H1 (cell line): ENCODE measurements at regions not wholly inside any gene's neighbourhood (a gene's known extent, or its start where the extent isn't known, plus 50 kb on each side); places are given as distances from the start of the nearest gene placed in this dataset.

Source experiments
- CTCF ChIA-PET: fragments of 300-600 bp; sonication (Branson Sonifier 250); formaldehyde crosslinking; loops from one replicate; lab custom pipeline; 2021; ENCODE audit not compliant: partially characterized antibody; lab: Charles Lee
- POLR2A ChIA-PET: fragments of 300-600 bp; sonication (Branson Sonifier 250); formaldehyde crosslinking; loops from one replicate; lab custom pipeline; 2021; ENCODE audit warnings: inconsistent platforms; ENCODE audit not compliant: partially characterized antibody; lab: Charles Lee
- DNase-seq, 2 experiments: peaks; one replicate each; pipeline versions ENCODE4 v3.0.0 to v3.0.0-alpha.2; 2010 to 2022; ENCODE audit warnings: low spot score in 2 of 2, low read depth in 1 of 2, mixed read lengths in 1 of 2
- FAIRE-seq: peaks from 2 replicates; lab custom pipeline; 2011; peaks lifted over from hg19 to GRCh38; lab: Jason Lieb, UNC
- H2AFZ ChIP-seq: 2 replicates; pipeline ENCODE4 v1.8.1; 2012; ENCODE audit warnings: low read length, inconsistent platforms
- H2AK5ac ChIP-seq: 2 replicates; pipeline ENCODE4 v1.6.1; 2013; ENCODE audit warnings: low read depth, low read length
- H2BK120ac ChIP-seq: replicated peaks from 2 replicates; pipeline ENCODE3; 2013; ENCODE audit warnings: low read depth, low read length, inconsistent platforms
- H2BK12ac ChIP-seq: 2 replicates; pipeline ENCODE4 v1.6.1; 2013; ENCODE audit warnings: low read depth, low read length
- H2BK15ac ChIP-seq: 2 replicates; pipeline ENCODE4 v1.6.1; 2013; ENCODE audit warnings: low read length
- H2BK20ac ChIP-seq: 2 replicates; pipeline ENCODE4 v1.6.1; 2013; ENCODE audit warnings: low read length
- H2BK5ac ChIP-seq: 2 replicates; pipeline ENCODE4 v1.6.1; 2013; ENCODE audit warnings: low read depth, low read length
- H3K14ac ChIP-seq: 2 replicates; pipeline ENCODE4 v1.6.1; 2013; ENCODE audit warnings: inconsistent platforms; ENCODE audit not compliant: insufficient read length
- H3K18ac ChIP-seq: 2 replicates; pipeline ENCODE4 v1.6.1; 2013; ENCODE audit warnings: low read length; ENCODE audit errors: extremely low read depth
- H3K23ac ChIP-seq: 2 replicates; pipeline ENCODE4 v1.6.1; 2013; ENCODE audit warnings: inconsistent platforms; ENCODE audit not compliant: insufficient read length
- H3K23me2 ChIP-seq: 2 replicates; pipeline ENCODE4 v1.6.1; 2013; ENCODE audit warnings: low read depth, low read length
- H3K27ac ChIP-seq: 2 replicates; pipeline ENCODE4 v1.6.1; 2011; ENCODE audit warnings: low read depth, low read length, inconsistent platforms
- H3K27me3 ChIP-seq, 4 experiments: replicated peaks in 1 of 4; 1 replicate in 1 of 4; 2 replicates in 3 of 4; pipeline versions ENCODE4 v1.6.1 to v1.8.1; 2011 to 2013; ENCODE audit warnings: low read length in 3 of 4, mild to moderate bottlenecking in 3 of 4, inconsistent platforms in 2 of 4, mixed read lengths in 2 of 4, moderate library complexity in 1 of 4; ENCODE audit not compliant: control insufficient read depth in 3 of 4, insufficient read depth in 3 of 4; ENCODE audit errors: extremely low read depth in 1 of 4
- H3K36me3 ChIP-seq, 4 experiments: 2 replicates each; pipeline versions ENCODE4 v1.6.1 to v1.8.1; 2011 to 2013; ENCODE audit warnings: mild to moderate bottlenecking in 4 of 4, low read length in 3 of 4, moderate library complexity in 2 of 4, control low read depth in 1 of 4, inconsistent platforms in 1 of 4; ENCODE audit not compliant: insufficient read depth in 4 of 4, control insufficient read depth in 2 of 4
- H3K4ac ChIP-seq: replicated peaks from 2 replicates; pipeline ENCODE3; 2013; ENCODE audit warnings: low read length, low read depth, mixed read lengths, inconsistent platforms; ENCODE audit not compliant: insufficient read length
- H3K4me1 ChIP-seq, 4 experiments: replicated peaks in 1 of 4; 1 replicate in 1 of 4; 2 replicates in 3 of 4; pipeline versions ENCODE4 v1.6.1 to v1.8.1; 2011 to 2013; ENCODE audit warnings: low read length in 3 of 4, inconsistent platforms in 2 of 4, mixed read lengths in 1 of 4; ENCODE audit not compliant: insufficient read depth in 4 of 4, control insufficient read depth in 3 of 4
- H3K4me2 ChIP-seq, 2 experiments: 2 replicates each; pipeline versions ENCODE4 v1.6.1 to v1.8.1; 2011 to 2013; ENCODE audit warnings: low read depth in 2 of 2, low read length in 2 of 2, control low read depth in 1 of 2, inconsistent platforms in 1 of 2, mild to moderate bottlenecking in 1 of 2; ENCODE audit not compliant: insufficient read depth in 1 of 2
- H3K4me3 ChIP-seq, 4 experiments: fragments of 200-600, 300-600 bp in 1 of 4; sonication (generic), shearing (Covaris generic), sonication (Bioruptor Twin) in 1 of 4; 2 replicates each; pipeline versions ENCODE4 v1.5.1 to v1.8.1; 2011 to 2016; ENCODE audit warnings: low read length in 4 of 4, low read depth in 3 of 4, control low read depth in 2 of 4, inconsistent platforms in 2 of 4, mild to moderate bottlenecking in 2 of 4, mixed read lengths in 1 of 4, moderate library complexity in 1 of 4; ENCODE audit not compliant: insufficient read depth in 2 of 4; ENCODE audit errors: extremely low read depth in 1 of 4
- H3K56ac ChIP-seq: replicated peaks from 2 replicates; pipeline ENCODE3; 2013; ENCODE audit warnings: low read depth, mild to moderate bottlenecking, mixed read lengths, low read length, inconsistent platforms; ENCODE audit not compliant: insufficient read length
- H3K79me1 ChIP-seq: 2 replicates; pipeline ENCODE4 v1.6.1; 2013; ENCODE audit warnings: low read depth, low read length, control low read depth
- H3K79me2 ChIP-seq, 2 experiments: 2 replicates each; pipeline versions ENCODE4 v1.6.1 to v1.8.1; 2012 to 2013; ENCODE audit warnings: low read length in 2 of 2, mild to moderate bottlenecking in 2 of 2, inconsistent platforms in 1 of 2; ENCODE audit not compliant: insufficient read depth in 2 of 2, control insufficient read depth in 1 of 2
- H3K9ac ChIP-seq, 4 experiments: replicated peaks in 1 of 4; 1 replicate in 1 of 4; 2 replicates in 3 of 4; pipeline versions ENCODE4 v1.6.1 to v1.8.1; 2011 to 2013; ENCODE audit warnings: low read depth in 3 of 4, low read length in 3 of 4, control low read depth in 2 of 4, mild to moderate bottlenecking in 2 of 4, moderate library complexity in 2 of 4, inconsistent platforms in 1 of 4; ENCODE audit errors: extremely low read depth in 1 of 4
- H3K9me3 ChIP-seq, 2 experiments: 2 replicates each; pipeline versions ENCODE4 v1.6.1 to v1.8.1; 2012 to 2013; ENCODE audit warnings: mild to moderate bottlenecking in 2 of 2, moderate library complexity in 2 of 2, control low read depth in 1 of 2, inconsistent platforms in 1 of 2, low read depth in 1 of 2, low read length in 1 of 2, mixed read lengths in 1 of 2; ENCODE audit not compliant: insufficient read depth in 2 of 2
- H4K20me1 ChIP-seq, 2 experiments: replicated peaks in 1 of 2; 2 replicates each; pipeline versions ENCODE3 to v1.8.1; 2011 to 2013; ENCODE audit warnings: inconsistent platforms in 2 of 2, low read length in 2 of 2, mild to moderate bottlenecking in 1 of 2; ENCODE audit not compliant: insufficient read depth in 2 of 2, control insufficient read depth in 1 of 2
- H4K5ac ChIP-seq: 2 replicates; pipeline ENCODE4 v1.6.1; 2013; ENCODE audit warnings: low read length, low read depth, mixed read lengths, inconsistent platforms; ENCODE audit not compliant: insufficient read length
- H4K8ac ChIP-seq: 2 replicates; pipeline ENCODE4 v1.8.0; 2013; ENCODE audit warnings: mild to moderate bottlenecking, moderate library complexity, low read length, inconsistent platforms; ENCODE audit not compliant: insufficient read depth; ENCODE audit errors: extremely low read depth
- H4K91ac ChIP-seq: replicated peaks from 2 replicates; pipeline ENCODE3; 2013; ENCODE audit warnings: low read length, mixed read lengths, inconsistent platforms; ENCODE audit not compliant: insufficient read length
- BACH1 ChIP-seq: IDR thresholded peaks from 2 replicates; pipeline ENCODE4 v1.6.1; 2012; ENCODE audit warnings: low read length, improper control_type of control experiment
- BRCA1 ChIP-seq: IDR thresholded peaks from 2 replicates; pipeline ENCODE4 v1.6.1; 2012; ENCODE audit warnings: low read depth, low read length, improper control_type of control experiment
- FOSL1 ChIP-seq: IDR thresholded peaks from 2 replicates; pipeline ENCODE4 v1.6.1; 2011; ENCODE audit warnings: mild to moderate bottlenecking, low read depth, low read length, moderate library complexity; ENCODE audit not compliant: insufficient read depth
- RAD21 ChIP-seq, 2 experiments: IDR thresholded peaks in 1 of 2; conservative IDR thresholded peaks in 1 of 2; 2 replicates each; pipeline ENCODE4 v1.6.1; 2011; ENCODE audit warnings: low read depth in 2 of 2, low read length in 2 of 2, improper control_type of control experiment in 1 of 2, inconsistent platforms in 1 of 2, mild to moderate bottlenecking in 1 of 2, moderate library complexity in 1 of 2
- RXRA ChIP-seq: IDR thresholded peaks from 2 replicates; pipeline ENCODE4 v1.6.1; 2011; ENCODE audit warnings: low read depth, mild to moderate bottlenecking, low read length, moderate library complexity; ENCODE audit not compliant: insufficient read depth
- SAP30 ChIP-seq: fragments of 300-600 bp; sonication (generic); IDR thresholded peaks from 2 replicates; pipeline ENCODE4 v1.7.1; 2012; ENCODE audit warnings: low read length, moderate library complexity, mild to moderate bottlenecking, inconsistent platforms; ENCODE audit not compliant: insufficient read depth, insufficient replicate concordance
- TAF7 ChIP-seq: optimal IDR thresholded peaks from 2 replicates; pipeline ENCODE3; 2011; ENCODE audit warnings: low read depth, mild to moderate bottlenecking, inconsistent platforms, low read length, moderate library complexity, borderline replicate concordance
- ZNF274 ChIP-seq: IDR thresholded peaks from 2 replicates; pipeline ENCODE4 v1.7.0; 2012; ENCODE audit warnings: low read length, borderline replicate concordance; ENCODE audit errors: extremely low read depth
- WGBS, 2 experiments: shearing (Covaris generic) in 1 of 2; methylation state at CpG; one replicate each; pipeline versions ENCODE4 v1.1.6 to v1.1.7; 2013 to 2015; ENCODE audit warnings: low lambda C conversion rate in 2 of 2, mixed read lengths in 2 of 2, inconsistent platforms in 1 of 2, low coverage in 1 of 2, missing lambda C conversion rate in 1 of 2; ENCODE audit not compliant: insufficient replicate concordance in 2 of 2, insufficient coverage in 1 of 2, insufficient read length in 1 of 2; ENCODE audit errors: extremely low coverage in 1 of 2, missing lambda C conversion rate in 1 of 2; 5-methylcytosine and 5-hydroxymethylcytosine counted together
- TF ChIP-seq, protein P1 (sequence below), 3 experiments: IDR thresholded peaks; 1 replicate in 2 of 3; 2 replicates in 1 of 3; pipeline versions ENCODE4 v1.5.1 to v1.6.1; 2011; ENCODE audit warnings: low read length in 3 of 3, mild to moderate bottlenecking in 3 of 3, inconsistent platforms in 2 of 3, low read depth in 1 of 3, moderate library complexity in 1 of 3; ENCODE audit not compliant: insufficient read depth in 1 of 3; ENCODE audit errors: control extremely low read depth in 1 of 3

DNA sequence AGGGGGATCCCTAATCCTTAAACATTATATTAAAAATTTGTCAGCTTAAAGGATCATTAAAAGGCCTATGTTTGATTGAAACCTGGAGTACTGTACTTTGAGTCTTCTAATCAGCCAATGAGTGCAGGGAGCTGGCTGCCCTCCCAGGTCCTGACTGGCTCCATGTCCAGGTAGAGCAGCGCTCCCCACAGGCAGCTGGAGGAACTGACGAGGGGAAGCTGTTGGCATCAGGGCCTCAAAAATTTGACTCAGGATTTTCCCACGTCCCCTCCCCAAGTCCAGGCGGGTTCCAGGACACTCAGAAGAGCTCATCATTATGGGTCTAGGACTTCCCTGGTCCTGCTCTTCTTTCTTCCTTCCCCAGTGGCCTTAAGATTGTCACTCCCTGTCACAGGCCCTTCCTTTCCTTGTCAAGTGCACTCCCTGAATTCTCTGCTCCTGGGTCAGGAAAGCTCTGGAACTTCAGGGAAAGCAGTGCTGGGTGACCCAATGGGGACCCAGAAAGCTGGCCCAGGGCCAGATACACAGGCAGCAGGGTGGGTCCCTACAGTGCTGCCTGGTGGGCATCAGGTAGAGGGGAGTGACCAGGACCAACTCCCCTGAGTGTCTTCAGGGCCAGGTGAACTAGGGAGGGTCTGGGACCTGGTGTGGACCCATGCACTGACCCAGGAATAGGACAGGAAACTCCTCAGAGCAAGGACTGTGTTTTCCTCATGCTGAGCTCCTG, 65.5 kb downstream of the GGTLC2 start:
- H2AFZ ChIP-seq = no peak overlapping the region
- no peak overlapping the region for H2BK5ac ChIP-seq
- DNase-seq (peak in 1 of 2 experiments; percentile 87), FAIRE-seq (no peak)
- H4K20me1 ChIP-seq = no peaks in the 10 kb centered on the region
- POLR2A ChIA-PET = no interaction called here
- no peak overlapping the region for H4K91ac ChIP-seq
- H3K79me2 ChIP-seq = no peaks in the 10 kb centered on the region
- no peaks in the 10 kb centered on the region for H3K79me1 ChIP-seq
- no peak overlapping the region for H2BK15ac ChIP-seq
- WGBS, 2 experiments = 46% methylated on average over 4 of the region's 4 CpGs; no CpG with 5 or more reads in 1 of the 2 experiments
- no peak overlapping the region for H3K4me2 ChIP-seq
- no peak overlapping the region for H3K56ac ChIP-seq
- H3K14ac ChIP-seq = no peak overlapping the region
- no peaks in the 10 kb centered on the region for H3K4me1 ChIP-seq
- no peak overlapping the region for H2BK120ac ChIP-seq
- no peak overlapping the region for H3K4me3 ChIP-seq
- no peak overlapping the region for H2BK12ac ChIP-seq
- no peak overlapping the region for H3K23ac ChIP-seq
- no peak overlapping the region for H4K8ac ChIP-seq
- no peak overlapping the region for H2BK20ac ChIP-seq
- no peak overlapping the region for H2AK5ac ChIP-seq
- H3K18ac ChIP-seq = no peak overlapping the region
- no peaks in the 10 kb centered on the region for H3K23me2 ChIP-seq
- no peak overlapping the region for H4K5ac ChIP-seq
- H3K27me3 ChIP-seq = peaks cover 14 to 59% (median 33%) of the 10 kb centered on the region in 4 experiments
- no peak overlapping the region for H3K9ac ChIP-seq
- no peaks in the 10 kb centered on the region for H3K36me3 ChIP-seq
- peaks cover 26 to 51% of the 10 kb centered on the region in 2 experiments; a peak in 3 of 4 replicates for H3K9me3 ChIP-seq
- no peak overlapping the region for H3K4ac ChIP-seq
- no peak overlapping the region for H3K27ac ChIP-seq
- CTCF ChIA-PET = interaction anchor here (0.6 to 1.5 kb wide), 9 partner anchors 18 to 296 kb away, joined by 3 to 5 read pairs (median 3); no protein-coding TSS in a partner anchor
- no peak for TF ChIP-seq FOSL1
- TF ChIP-seq ZNF274 = no peak
- TF ChIP-seq BRCA1 = no peak
- peak; percentile 54 to 63 for TF ChIP-seq RAD21 (IDR thresholded peaks at IDR 0.05 in 1 of 2, conservative IDR thresholded peaks at IDR 0.05 in 1 of 2; ENCODE audit: low read depth in 2 of 2, low read length in 2 of 2)
- TF ChIP-seq, protein P1, sequence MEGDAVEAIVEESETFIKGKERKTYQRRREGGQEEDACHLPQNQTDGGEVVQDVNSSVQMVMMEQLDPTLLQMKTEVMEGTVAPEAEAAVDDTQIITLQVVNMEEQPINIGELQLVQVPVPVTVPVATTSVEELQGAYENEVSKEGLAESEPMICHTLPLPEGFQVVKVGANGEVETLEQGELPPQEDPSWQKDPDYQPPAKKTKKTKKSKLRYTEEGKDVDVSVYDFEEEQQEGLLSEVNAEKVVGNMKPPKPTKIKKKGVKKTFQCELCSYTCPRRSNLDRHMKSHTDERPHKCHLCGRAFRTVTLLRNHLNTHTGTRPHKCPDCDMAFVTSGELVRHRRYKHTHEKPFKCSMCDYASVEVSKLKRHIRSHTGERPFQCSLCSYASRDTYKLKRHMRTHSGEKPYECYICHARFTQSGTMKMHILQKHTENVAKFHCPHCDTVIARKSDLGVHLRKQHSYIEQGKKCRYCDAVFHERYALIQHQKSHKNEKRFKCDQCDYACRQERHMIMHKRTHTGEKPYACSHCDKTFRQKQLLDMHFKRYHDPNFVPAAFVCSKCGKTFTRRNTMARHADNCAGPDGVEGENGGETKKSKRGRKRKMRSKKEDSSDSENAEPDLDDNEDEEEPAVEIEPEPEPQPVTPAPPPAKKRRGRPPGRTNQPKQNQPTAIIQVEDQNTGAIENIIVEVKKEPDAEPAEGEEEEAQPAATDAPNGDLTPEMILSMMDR (IDR thresholded peaks at IDR 0.05; ENCODE audit: control extremely low read depth in 1 of 3, insufficient read depth in 1 of 3, low read depth in 1 of 3, low read length in 3 of 3) = peak; percentile 69 to 76 (median 74)
- TF ChIP-seq BACH1 = no peak
- TF ChIP-seq TAF7 = no peak
- no peak for TF ChIP-seq SAP30
- no peak for TF ChIP-seq RXRA
